Aorta (tissue), 5 donors: ENCODE measurements at regions not wholly inside any gene's neighbourhood (a gene's known extent, or its start where the extent isn't known, plus 50 kb on each side); places are given as distances from the start of the nearest gene placed in this dataset.
A peak's percentile ranks its signal among the peaks of the same experiment; 100 is the strongest.

Experiments
- ATAC-seq: fragments of 200-7000 bp; cut with Tn5 transposase; one replicate; pipeline ENCODE4 v1.9.1; 2022; ENCODE audit warnings: moderate library complexity; ENCODE audit not compliant: low FRiP score
- DNase-seq, 2 donors: peaks; one replicate each; pipeline ENCODE4 v3.0.0-alpha.2; 2020
- H3K27ac ChIP-seq, 2 donors: one replicate each; pipeline ENCODE4 v1.5.1; 2013; ENCODE audit warnings: low read length in 2 of 2, mild to moderate bottlenecking in 2 of 2, moderate library complexity in 2 of 2, control low read depth in 1 of 2, inconsistent platforms in 1 of 2, low read depth in 1 of 2
- H3K27me3 ChIP-seq, 2 donors: one replicate each; pipeline ENCODE4 v1.6.1; 2013; ENCODE audit warnings: control low read depth in 1 of 2, low read length in 1 of 2, mild to moderate bottlenecking in 1 of 2, moderate library complexity in 1 of 2; ENCODE audit not compliant: insufficient read depth in 2 of 2, control insufficient read depth in 1 of 2
- H3K36me3 ChIP-seq, 2 donors: one replicate each; pipeline ENCODE4 v1.6.1; 2013; ENCODE audit warnings: control low read depth in 1 of 2, low read length in 1 of 2, mild to moderate bottlenecking in 1 of 2; ENCODE audit not compliant: insufficient read depth in 2 of 2, control insufficient read depth in 1 of 2
- H3K4me1 ChIP-seq, 2 donors: one replicate each; pipeline ENCODE4 v1.6.1; 2013; ENCODE audit warnings: low read length in 2 of 2, control low read depth in 1 of 2, mild to moderate bottlenecking in 1 of 2, moderate library complexity in 1 of 2; ENCODE audit not compliant: insufficient read depth in 2 of 2, control insufficient read depth in 1 of 2
- H3K4me3 ChIP-seq, 2 donors: one replicate each; pipeline ENCODE4 v1.5.1; 2013; ENCODE audit warnings: low read length in 2 of 2, control low read depth in 1 of 2, mild to moderate bottlenecking in 1 of 2
- H3K9me3 ChIP-seq: one replicate; pipeline ENCODE4 v1.6.1; 2013; ENCODE audit warnings: mild to moderate bottlenecking, low read length; ENCODE audit not compliant: control insufficient read depth
- WGBS, 2 donors: extraction: QIAGEN DNeasy Blood & Tissue Kit; methylation state at CpG; one replicate each; pipeline ENCODE4 v1.1.7; 2013; 5-methylcytosine and 5-hydroxymethylcytosine counted together
- intact Hi-C, 2 donors: fragments of 100-400 bp; cut with DNase I; formaldehyde crosslinking; loops; one replicate each; pipeline versions ENCODE4 v1.14.2 to v1.15.0; 2022
- donor health status: healthy with polysubstance abuse.
- donor health status: Bipolar disorder and iron deficiency.
- donor health status: DM: no; HTN: no; CAD: no.
- donor health status: DM: no; HTN: no; CAD: no.
- donor health status: DM: yes; HTN: yes; CAD: no.

GRCh38 chr1:5734414-5734813 lies 257.8 kb downstream of the NPHP4 start:
- DNase-seq: peak in 1 of 2 donors; percentile 52
- intact Hi-C loops: no loop called here
- Histone ChIP-seq H3K9me3 (no peaks in the 10 kb centered on the region), H3K4me1 (no peaks in the 10 kb centered on the region), H3K27me3 (no peaks in the 10 kb centered on the region), H3K4me3 (no peak overlapping the region), H3K36me3 (no peaks in the 10 kb centered on the region), H3K27ac (no peak overlapping the region)
- ATAC-seq: no peak
- 62 to 64% methylated on average over 8 of the region's 8 CpGs for WGBS, 2 donors

DNA sequence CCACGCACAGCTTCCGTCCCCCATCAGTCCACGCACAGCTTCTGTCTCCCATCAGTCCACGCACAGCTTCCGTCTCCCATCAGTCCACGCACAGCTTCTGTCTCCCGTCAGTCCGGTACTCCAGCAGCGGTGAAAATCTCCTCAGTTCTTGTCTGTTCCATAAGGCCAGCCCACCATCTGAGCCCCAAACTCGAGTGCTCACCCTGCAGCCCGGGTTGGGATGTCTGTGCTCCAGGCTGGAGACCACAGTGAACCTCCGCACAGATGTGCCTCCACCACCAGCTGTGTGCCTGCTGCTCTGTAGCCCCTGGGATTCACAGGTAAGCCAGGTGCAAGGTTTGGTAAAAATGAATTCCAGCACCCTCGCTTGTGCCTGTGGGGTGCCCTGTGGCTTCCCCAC lies 258.6 kb downstream of the NPHP4 start:
- no peaks in the 10 kb centered on the region for H3K27me3 ChIP-seq
- no peaks in the 10 kb centered on the region for H3K36me3 ChIP-seq
- ATAC-seq (no peak), DNase-seq (peak in 1 of 2 donors; percentile 41)
- no peaks in the 10 kb centered on the region for H3K9me3 ChIP-seq
- no peak overlapping the region for H3K4me3 ChIP-seq
- 80 to 81% methylated on average over 13 of the region's 13 CpGs for WGBS, 2 donors
- H3K27ac ChIP-seq: no peak overlapping the region
- intact Hi-C loops: no loop called here
- no peaks in the 10 kb centered on the region for H3K4me1 ChIP-seq

DNA sequence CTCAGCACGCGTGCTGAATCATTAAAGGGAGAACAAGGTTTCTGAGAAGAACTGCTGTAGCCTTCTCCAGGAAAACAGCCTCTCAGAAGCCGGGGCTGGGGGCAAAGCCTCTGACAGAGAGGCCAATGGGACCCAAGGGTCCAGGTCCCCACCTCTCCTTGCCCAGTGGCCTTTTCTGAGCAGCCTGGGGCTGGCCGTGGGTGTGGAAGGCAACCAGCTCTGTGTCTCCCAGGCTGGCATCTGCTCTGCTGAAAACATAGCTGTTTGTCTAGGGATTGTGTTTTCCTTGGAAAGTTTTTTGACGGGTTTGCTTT lies 261.2 kb downstream of the NPHP4 start:
- no peaks in the 10 kb centered on the region for H3K4me1 ChIP-seq
- H3K9me3 ChIP-seq: no peaks in the 10 kb centered on the region
- no peak overlapping the region for H3K4me3 ChIP-seq
- H3K36me3 ChIP-seq: no peaks in the 10 kb centered on the region
- DNase-seq (peak in 1 of 2 donors; percentile 13), ATAC-seq (no peak)
- intact Hi-C loops: no loop called here
- no peaks in the 10 kb centered on the region for H3K27me3 ChIP-seq
- H3K27ac ChIP-seq: no peak overlapping the region
- 63 to 68% methylated on average over 5 of the region's 5 CpGs for whole genome bisulfite sequencing, 2 donors

- Histone ChIP-seq H3K36me3 (no peaks in the 10 kb centered on the region), H3K4me3 (no peak overlapping the region), H3K27me3 (no peaks in the 10 kb centered on the region), H3K4me1 (no peaks in the 10 kb centered on the region), H3K27ac (no peak overlapping the region), H3K9me3 (no peaks in the 10 kb centered on the region)
- intact Hi-C loops: no loop called here
- peak in 1 of 2 donors; percentile 20 for DNase-seq
- ATAC-seq: no peak
- 86 to 87% methylated on average over 16 of the region's 16 CpGs for WGBS, 2 donors
Measured at GRCh38 chr1:5730272-5731109, 261.7 kb downstream of the NPHP4 start.

- no peaks in the 10 kb centered on the region for H3K4me1 ChIP-seq
- intact Hi-C loops: no loop called here
- H3K36me3 ChIP-seq: no peaks in the 10 kb centered on the region
- H3K4me3 ChIP-seq: no peak overlapping the region
- peak in 1 of 2 donors; percentile 9 for DNase-seq
- H3K27ac ChIP-seq: no peak overlapping the region
- peak; percentile 22 for ATAC-seq
- no peaks in the 10 kb centered on the region for H3K9me3 ChIP-seq
- 86 to 91% methylated on average over 4 of the region's 4 CpGs for WGBS, 2 donors
- no peaks in the 10 kb centered on the region for H3K27me3 ChIP-seq
Measured at GRCh38 chr1:5729636-5730145, 262.5 kb downstream of the NPHP4 start.

- H3K27ac ChIP-seq: no peak overlapping the region
- H3K36me3 ChIP-seq: no peaks in the 10 kb centered on the region
- no peaks in the 10 kb centered on the region for H3K27me3 ChIP-seq
- peak in 1 of 2 donors; percentile 7 for DNase-seq
- WGBS, 2 donors: 78 to 87% methylated on average over 5 of the region's 5 CpGs
- H3K4me1 ChIP-seq: no peaks in the 10 kb centered on the region
- H3K9me3 ChIP-seq: no peaks in the 10 kb centered on the region
- ATAC-seq: no peak
- intact Hi-C loops: no loop called here
- H3K4me3 ChIP-seq: no peak overlapping the region
Measured at GRCh38 chr1:5728663-5729355, 263.4 kb downstream of the NPHP4 start.

- ATAC-seq (no peak), DNase-seq (peak in 1 of 2 donors; percentile 14)
- Histone ChIP-seq H3K27me3 (no peaks in the 10 kb centered on the region), H3K9me3 (no peaks in the 10 kb centered on the region), H3K27ac (no peak overlapping the region), H3K4me1 (no peaks in the 10 kb centered on the region), H3K4me3 (no peak overlapping the region), H3K36me3 (no peaks in the 10 kb centered on the region)
- WGBS, 2 donors: 77 to 79% methylated on average over 17 of the region's 17 CpGs
- intact Hi-C loops: no loop called here
Measured at GRCh38 chr1:5727871-5728643, 264.2 kb downstream of the NPHP4 start.

GRCh38 chr1:5727191-5727590 lies 265.0 kb downstream of the NPHP4 start:
- Histone ChIP-seq H3K27me3 (no peaks in the 10 kb centered on the region), H3K36me3 (no peaks in the 10 kb centered on the region), H3K4me1 (no peaks in the 10 kb centered on the region), H3K9me3 (no peaks in the 10 kb centered on the region), H3K4me3 (no peak overlapping the region), H3K27ac (no peak overlapping the region)
- ATAC-seq (no peak), DNase-seq (peak in 1 of 2 donors; percentile 8)
- intact Hi-C loops: no loop called here
